ENCODE measurements at regions not wholly inside any gene's neighbourhood (a gene's known extent, or its start where the extent isn't known, plus 50 kb on each side); places are given as distances from the start of the nearest gene placed in this dataset.

- TF ChIP-seq CTCF (IDR thresholded peaks at IDR 0.05) (no peak), POLR2A (IDR thresholded peaks at IDR 0.05) (no peak)
These were observed 96.2 kb upstream of the KLHL13 start for GRCh38 chrX:118212817-118213183.
